Neural progenitor cell (in vitro differentiated cells): ENCODE measurements at regions not wholly inside any gene's neighbourhood (a gene's known extent, or its start where the extent isn't known, plus 50 kb on each side); places are given as distances from the start of the nearest gene placed in this dataset.

Experiments
- EZH2phosphoT487 ChIP-seq: fragments of 200-600 bp; sonication (generic); IDR thresholded peaks from 2 replicates; pipeline ENCODE4 v1.6.1; 2017; ENCODE audit warnings: antibody characterized with exemption
- TF ChIP-seq, protein P1 (sequence below): fragments of 200-600 bp; sonication (generic); IDR thresholded peaks from 2 replicates; pipeline ENCODE4 v1.5.1; 2017; ENCODE audit warnings: antibody characterized with exemption, mild to moderate bottlenecking

DNA sequence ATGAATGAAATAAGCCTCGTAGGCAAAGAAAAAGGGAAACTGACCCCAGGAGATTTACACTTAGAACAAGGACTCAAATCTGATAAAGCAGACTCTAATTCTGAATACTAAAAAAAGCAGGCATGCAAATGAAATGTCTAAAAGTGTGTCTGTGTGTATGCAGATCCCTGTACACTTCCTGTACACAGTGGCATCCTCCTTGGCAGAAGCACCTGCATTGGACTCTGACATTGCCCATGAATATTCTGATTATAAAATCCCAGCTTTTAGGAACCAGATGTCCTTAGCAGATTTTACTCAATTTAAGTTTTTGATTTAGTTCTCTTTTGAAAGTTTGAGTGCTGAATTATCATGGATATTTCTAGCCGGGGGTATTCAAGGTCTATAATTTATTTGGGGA lies 306.0 kb upstream of the CDH8 start:
- TF ChIP-seq, protein P1, sequence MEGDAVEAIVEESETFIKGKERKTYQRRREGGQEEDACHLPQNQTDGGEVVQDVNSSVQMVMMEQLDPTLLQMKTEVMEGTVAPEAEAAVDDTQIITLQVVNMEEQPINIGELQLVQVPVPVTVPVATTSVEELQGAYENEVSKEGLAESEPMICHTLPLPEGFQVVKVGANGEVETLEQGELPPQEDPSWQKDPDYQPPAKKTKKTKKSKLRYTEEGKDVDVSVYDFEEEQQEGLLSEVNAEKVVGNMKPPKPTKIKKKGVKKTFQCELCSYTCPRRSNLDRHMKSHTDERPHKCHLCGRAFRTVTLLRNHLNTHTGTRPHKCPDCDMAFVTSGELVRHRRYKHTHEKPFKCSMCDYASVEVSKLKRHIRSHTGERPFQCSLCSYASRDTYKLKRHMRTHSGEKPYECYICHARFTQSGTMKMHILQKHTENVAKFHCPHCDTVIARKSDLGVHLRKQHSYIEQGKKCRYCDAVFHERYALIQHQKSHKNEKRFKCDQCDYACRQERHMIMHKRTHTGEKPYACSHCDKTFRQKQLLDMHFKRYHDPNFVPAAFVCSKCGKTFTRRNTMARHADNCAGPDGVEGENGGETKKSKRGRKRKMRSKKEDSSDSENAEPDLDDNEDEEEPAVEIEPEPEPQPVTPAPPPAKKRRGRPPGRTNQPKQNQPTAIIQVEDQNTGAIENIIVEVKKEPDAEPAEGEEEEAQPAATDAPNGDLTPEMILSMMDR: no peak
- TF ChIP-seq EZH2phosphoT487: no peak
